CMK (cell line): ENCODE measurements at regions not wholly inside any gene's neighbourhood (a gene's known extent, or its start where the extent isn't known, plus 50 kb on each side); places are given as distances from the start of the nearest gene placed in this dataset.
"Not testable (repeated sequence)": the region's sequence is repeated elsewhere in the genome, so short reads cannot be mapped to it uniquely, and the experiment has no call there.

ENCODE experiments used
- DNase-seq: peaks from one replicate; pipeline ENCODE4 v3.0.0-alpha.2; 2010; ENCODE audit warnings: low read depth

DNA sequence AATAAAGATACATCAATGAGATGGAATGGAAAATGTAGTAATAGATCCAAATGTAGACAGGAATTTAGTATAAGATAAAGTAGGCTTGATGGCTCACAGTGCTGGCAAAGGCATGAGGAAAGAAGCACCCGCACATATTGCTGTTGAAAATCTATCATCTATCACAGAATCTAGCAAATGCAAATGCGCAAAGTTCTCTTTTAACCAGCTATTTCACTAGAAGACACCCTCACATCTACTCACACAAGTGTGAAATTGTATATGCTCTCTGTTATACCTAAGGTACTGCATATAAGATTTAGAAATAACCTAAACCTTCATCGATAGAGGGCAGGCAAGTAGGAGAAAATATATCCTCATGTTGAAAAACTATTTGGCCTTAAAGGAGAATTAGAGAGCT is 756.7 kb upstream of the SEMA6D start:
- no peak for DNase-seq

DNA sequence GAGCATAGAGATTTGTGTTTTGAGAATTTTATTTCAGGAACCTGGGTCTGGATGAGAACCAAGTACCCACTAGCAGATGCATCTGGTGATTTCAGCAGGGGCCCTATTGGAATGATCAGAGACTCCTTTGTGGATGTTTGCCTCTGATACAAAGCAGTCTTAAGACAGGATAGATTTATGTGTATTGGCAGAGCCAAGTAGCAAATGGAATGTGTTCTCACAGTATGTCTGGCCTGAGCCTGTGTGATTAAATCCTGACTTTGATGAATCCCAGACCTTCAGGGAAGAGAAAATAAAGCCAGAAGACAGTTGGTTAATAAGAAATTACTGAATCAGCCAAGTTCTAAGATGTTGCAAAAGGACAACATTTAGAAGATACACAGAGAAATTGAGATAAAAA is 755.5 kb upstream of the SEMA6D start:
- DNase-seq = no peak

DNA sequence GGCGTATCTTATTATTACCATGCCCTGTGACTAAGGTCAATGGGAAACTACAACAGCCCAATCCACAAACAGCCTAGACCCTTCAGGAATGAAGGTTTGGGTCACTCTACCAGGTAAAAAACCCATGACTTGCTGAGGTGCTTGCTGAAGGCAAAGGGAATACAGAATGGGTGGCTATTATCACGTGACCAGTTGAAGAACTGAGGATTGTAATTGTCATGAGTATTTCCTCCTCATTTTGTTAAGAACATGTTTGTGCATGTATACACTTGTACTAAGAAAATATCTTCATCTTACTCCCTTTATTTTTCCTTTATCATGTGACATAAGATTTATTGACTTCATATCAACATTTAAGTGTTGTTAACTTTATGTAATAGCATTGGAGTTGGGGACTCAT is 729.2 kb upstream of the SEMA6D start:
- not testable (repeated sequence) for DNase-seq

DNA sequence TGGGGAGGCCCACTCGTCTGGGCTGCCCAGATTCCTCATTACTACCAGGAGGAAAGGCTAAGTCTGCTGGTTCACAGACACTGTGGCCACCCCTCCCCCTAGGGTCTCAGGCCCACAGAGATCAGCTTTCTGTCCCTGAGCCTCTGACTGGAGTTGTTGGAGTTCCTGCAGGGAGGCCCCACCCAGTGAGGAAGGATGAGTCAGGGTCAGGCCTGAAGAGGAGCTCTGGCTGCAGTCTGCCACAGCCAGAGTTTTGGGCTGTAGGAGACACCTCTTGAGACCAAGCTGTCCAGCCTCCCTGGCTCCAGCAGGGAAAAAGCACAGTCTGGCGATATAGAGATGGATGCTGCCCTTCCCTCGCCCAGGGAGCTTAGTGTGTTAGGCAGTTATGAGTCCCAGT is 720.9 kb upstream of the SEMA6D start:
- no peak for DNase-seq

DNA sequence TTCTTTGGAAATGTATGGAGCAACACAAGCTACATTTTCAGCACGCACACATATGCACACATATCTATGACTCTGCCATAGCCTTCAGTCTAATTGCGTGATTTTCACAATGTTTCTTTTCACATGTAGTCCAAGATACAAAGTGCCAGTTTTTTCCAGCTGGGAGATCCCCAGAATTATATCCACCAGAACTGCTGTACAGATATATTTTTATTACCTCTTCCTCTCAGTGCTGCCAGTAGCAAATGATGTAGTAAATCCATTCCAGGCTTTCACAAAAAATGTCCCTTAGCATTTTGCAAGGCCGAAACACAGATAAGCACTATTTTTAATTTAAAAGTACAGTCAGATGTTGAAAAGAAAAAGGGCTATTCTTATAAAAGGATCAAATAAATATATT is 719.8 kb upstream of the SEMA6D start:
- DNase-seq = no peak

DNA sequence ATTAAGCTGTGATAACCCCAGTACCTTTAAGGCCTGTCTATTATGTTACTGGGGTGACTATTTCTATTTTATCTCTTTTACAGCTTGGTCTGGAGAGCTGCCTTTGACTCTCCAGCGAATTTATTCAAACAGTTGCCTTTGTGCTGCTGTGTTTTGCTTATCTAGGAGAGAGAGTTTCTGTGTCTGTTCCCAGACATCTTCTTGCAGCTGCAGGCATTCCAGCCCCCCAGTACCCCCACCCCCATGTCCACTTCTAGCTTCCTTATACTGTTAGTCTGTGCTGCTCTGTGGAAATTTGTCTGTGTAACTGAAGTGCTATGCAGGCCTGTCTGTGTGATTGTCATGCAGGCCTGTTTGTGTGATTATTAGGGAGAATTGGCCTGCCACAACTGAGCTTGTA is 713.7 kb upstream of the SEMA6D start:
- no peak for DNase-seq

DNA sequence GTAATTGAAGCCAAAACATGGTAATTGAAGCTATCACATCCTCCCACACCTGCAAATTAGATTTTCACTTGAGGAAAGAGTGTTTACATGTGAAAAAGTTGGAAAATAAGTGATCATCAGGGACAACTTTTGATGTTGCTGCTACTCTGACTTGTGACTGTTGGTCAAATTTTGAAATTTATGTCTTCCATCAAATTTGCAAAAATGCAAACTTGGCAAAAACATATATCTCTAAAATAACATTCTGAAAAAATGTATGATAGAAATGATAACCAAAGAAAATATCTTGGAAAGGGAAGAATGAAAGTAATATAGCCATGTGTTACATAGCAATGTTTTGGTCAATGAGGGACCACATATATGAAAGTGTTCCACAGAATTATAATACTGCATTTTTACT is 703.9 kb upstream of the SEMA6D start:
- DNase-seq = no peak

DNA sequence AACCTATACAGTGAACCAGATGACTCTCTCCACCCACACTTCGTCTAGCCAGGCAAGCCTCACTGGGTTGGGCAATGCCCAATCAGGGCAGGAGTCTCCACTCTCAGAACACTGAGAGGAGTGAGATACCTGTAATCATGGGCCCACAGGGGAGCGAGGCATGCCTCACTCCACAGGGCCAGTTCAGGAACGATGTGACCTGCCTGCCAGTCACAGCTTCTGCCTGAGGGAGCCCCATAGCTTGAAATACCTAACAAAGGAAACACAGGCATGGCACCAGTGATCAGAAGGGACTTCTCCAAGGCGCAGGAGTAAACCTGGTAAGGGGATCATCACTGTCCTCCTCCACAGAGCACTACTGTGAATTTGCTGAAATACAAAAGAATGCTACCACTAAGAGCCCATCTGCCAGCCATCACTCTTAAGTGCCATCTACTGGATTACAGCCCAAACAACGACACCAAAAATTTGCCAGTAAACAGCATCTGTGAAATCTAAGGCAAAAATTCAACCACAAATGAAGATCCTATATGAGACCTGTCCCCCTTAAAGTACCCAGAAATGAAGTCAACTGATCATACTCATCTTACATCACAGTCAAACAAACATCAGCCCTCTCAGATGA is 689.9 kb upstream of the SEMA6D start:
- no peak for DNase-seq

DNA sequence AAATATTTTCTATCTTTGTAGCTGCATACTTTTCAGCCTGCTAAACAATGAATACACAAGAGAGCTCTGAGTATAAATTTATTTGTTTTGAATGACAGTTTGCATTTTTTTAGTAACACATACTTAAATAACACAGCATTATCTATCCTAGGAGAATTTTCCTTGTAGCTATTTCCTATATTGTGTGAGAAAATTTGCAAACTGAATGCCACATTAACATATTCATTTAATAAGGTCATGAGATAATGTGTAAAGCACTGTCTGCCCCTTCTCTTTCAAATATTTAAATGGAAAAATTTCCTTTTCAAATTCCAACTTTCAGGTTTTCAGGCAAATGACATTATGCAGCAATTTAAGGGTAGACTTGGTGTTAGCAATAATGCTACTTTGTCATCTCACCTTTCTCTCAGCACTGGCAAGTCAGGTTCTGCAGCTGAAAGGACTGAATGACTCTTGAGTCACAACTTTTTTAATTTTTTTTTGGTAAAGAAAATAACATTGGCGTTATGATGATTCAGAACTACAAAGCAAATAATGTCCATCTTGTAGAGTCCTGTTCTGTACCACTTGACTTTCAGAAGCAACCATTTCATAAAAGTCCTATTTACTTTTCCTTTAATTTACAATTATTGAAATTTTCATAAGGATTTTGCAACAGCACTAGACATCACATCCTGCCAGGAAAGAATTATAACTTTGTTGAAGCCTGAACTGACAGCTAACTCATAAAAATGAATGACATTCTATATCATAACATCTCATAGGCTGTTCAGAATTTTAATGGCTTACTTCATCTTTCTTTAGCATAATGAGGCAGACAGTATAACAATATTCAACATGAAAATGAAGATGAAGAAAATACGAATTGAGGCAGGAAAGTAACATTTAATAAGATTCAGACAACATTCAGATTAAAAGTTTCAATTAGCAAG is 681.6 kb upstream of the SEMA6D start:
- no peak for DNase-seq

DNA sequence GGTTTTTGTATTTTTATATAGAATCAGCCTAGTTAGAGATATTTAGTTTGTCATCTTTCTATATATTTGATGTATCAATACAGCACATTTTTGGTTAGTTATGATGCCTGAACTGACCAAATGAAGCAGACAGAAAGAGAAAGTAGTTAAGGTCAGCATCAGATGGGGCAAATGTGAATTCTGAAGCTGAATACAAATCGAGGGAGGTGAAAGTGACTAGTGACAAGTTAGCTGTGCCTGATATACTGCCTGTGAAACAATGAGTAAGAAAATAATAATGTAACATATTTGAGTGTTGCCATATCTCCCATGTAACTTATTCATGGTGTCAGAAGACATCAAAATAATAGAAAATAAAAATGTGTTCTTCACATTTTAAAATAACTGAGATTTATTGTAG is 680.3 kb upstream of the SEMA6D start:
- DNase-seq = no peak

DNA sequence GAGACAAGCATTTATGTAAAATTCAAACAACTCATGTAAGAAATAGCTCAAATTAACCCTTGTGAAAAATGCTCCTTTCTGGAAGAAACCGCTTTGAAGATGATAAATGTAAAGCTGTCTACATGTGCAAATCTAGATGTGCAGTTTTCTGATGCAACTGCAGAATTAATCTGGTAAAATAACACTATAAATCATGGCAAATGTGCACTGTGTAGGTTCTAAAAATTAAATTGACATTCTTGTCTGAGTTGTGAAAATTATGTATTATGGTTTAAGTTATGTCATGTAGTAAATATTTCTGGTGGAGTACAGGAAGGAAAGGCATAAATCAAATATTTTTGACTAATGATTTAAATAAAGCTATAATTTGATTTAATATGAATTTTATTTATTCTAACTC is 678.1 kb upstream of the SEMA6D start:
- no peak for DNase-seq

DNA sequence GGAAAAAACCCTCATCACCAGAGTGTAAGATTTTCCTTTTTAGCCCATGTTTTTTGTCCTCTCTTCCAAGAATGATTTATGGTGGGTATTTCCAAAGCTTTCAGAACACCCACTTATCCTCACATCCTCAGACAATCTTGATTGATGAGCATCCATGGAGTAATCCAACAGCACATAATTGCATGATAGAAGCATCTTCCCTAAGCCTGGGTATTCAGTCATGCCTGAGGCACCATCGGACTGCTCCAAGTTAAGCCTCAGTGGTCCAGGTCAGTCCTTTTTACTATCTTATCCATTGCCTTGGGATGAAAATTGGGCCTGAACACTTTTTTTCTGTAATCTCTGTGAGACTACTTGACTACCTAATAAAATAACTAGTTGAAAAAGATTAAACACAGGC is 676.0 kb upstream of the SEMA6D start:
- no peak for DNase-seq

DNA sequence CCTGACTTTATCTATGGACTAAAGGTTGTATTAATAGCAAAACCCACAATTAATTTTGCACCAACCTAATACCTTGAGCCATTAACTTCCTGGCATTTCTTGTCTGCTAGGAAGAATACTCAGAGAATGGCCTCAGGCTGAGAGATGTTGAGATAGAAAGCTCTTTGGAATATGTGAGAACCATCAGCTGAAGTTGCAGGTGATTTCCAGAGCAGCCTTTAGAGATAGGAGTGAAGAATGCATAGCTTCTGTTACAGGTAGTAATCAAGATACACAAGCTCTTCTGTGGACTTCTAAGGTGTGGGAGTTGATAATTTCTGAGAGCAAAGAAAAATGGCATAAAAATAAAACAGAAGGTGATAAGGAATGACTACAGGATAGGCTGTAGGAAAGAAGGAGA is 669.3 kb upstream of the SEMA6D start:
- not testable (repeated sequence) for DNase-seq

DNA sequence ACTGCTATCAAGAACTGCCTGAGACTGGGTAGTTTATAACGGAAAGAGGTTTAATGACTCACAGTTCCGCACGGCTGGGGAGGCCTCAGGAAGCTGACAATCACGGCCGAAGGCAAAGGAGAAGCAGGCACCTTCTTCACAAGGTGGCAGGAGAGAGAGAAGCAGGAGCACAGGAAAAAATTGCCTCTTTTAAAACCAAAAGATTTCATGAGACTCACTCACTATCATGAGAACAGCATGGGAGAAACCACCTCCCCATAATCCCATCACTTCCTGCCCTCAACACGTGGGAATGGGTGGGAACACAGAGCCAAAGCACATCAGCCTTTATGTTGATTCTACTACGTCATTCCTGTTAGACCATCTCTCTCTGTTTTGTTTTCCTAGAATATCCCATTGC is 650.9 kb upstream of the SEMA6D start:
- DNase-seq = no peak

DNA sequence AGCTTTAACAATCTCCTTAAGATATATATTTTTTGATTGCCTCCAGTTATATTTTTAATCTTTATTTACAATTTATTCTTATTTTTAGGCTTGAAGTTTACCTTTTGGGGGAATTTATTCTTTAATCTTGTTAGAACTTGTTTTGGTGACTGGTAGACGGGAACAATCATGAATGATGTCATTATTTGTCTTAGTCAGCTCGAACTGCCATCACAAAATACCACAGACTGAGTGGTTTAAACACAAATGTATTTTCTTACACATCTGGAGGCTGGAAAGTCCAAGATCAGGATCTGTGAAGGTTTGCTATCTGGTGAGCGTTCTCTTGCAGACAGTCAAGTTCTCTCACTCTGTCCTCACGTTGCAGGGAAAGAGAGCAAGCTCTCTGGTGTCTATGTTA is 639.5 kb upstream of the SEMA6D start:
- DNase-seq = not testable (repeated sequence)

DNA sequence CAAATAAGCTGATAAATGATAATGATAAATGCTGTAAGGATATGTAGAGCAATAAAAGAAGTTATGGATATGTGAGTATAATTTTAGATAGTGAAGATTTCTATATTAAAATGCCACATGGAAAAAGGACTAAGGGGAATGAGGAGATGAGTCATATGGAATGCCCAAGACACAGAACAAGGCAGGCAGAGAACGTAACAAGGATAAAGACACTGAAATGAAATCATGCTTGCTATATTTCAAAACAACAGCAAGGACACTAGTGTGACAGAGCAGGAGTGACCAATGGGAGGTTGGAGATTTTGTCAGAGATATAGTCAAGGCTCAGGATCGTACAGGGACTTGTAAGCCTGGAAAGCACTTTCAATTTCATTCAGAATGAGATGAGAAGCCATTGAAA is 621.5 kb upstream of the SEMA6D start:
- DNase-seq = no peak

DNA sequence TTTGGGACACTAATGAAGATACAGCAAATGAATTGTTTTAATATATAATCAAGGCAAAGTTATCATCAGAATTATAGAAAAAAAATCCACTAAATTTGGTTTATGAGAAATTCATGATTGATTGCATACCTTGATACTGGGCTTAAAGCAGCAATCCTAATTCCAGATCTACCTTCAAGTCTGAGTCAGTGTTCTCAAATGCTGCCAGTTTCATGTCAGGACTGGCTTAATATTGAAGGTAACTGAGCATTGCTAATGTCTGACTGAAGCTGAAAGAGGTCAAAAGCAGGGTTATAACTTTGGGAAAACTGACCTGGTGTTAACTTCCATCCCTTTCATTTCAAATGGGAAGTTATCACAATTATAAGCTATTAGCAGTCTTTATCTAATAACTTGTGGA is 618.8 kb upstream of the SEMA6D start:
- not testable (repeated sequence) for DNase-seq

DNA sequence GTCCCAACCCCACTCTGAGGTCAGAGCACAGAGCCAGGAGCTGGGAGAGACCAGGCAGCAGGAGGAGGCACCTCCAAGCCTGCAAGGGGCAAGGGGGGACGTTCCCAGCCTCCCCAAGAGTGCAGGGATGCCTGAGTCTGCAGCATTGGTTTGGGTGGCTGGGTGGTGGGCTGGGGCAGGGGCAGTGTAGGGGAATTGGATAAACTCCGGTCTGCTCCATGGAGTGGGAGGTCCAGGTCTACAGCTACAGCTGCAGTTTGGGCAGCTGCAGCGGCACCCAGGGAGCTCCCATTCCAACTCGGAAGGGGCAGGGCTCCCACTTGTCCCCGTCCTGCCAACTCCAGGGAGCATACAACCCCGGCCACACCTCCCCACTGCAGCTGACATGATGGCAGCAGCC is 617.5 kb upstream of the SEMA6D start:
- not testable (repeated sequence) for DNase-seq

DNA sequence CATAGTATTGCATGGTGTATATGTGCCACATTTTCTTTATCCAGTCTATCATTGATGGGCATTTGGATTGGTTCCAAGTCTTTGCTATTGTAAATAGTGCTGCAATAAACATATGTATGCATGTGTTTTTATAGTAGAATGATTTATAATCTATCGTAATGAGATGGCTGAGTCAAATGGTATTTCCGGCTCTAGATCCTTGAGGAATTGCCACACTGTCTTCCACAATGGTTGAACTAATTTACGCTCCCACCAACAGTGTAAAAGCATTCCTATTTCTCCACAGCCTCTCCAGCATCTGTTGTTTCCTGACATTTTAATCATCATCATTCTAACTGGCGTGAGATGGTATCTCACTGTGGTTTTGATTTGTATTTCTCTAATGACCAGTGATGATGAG is 608.5 kb upstream of the SEMA6D start:
- not testable (repeated sequence) for DNase-seq

DNA sequence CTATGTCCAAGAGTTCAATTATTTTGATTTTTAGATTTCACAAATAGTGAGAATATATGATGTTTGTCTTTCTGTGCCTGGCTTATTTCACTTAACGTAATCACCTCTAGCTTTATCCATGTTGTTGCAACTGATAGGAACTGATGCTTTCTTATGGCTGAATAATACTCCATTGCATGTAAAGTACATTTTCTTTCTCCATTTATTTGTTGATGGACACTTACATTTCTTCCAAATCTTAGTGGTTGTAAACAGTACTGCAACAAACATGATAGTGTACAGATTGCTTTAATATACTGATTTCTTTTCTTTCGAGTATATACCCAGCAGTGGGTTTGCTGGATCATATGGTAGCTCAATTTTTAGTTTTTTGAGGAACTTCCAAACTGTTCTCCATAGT is 600.6 kb upstream of the SEMA6D start:
- DNase-seq = no peak

DNA sequence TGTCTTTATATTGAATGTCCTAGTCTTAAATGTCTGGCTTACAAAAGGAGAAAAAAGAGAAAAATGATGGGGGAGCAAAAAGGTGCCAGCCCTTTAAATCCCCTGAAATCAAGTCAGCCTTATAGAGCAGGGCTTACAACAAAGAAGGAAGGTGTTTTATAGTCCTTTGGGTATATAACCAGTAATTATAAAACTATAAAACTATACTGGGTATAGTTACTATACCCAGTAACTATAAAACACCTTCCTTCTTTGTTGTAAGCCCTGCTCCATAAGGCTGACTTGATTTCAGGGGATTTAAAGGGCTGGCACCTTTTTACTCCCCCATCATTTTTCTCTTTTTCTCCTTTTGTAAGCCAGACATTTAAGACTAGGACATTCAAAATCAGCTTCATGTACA is 598.0 kb upstream of the SEMA6D start:
- no peak for DNase-seq

DNA sequence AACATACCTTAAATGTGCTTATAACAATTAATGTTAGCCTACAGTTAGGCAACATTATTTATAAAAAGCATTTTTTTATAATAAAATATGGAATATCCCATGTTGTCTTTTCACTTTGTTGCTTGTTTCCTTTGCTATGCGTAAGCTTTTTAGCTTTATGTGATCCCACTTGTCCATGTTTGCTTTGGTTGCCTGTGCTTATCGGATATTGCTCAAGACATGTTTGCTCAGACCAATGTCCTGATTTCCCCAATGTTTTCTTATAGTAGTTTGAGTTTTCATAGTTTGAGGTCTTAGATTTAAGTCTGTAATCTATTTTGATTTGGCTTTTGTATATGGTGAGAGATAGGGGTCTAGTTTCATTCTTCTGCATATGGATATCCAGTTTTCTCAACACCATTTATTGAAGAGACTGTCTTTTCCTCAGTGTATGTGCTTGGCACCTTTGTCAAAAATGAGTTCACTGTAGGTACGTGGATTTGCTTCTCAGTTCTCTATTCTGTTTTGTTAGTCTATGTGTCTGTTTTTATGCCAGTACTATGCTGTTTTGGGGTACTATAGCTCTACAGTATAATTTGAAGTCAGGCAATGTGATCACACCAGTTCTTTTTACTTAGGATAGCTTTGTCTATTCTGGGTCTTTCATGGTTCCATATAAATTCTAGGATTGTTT is 592.7 kb upstream of the SEMA6D start:
- no peak for DNase-seq

DNA sequence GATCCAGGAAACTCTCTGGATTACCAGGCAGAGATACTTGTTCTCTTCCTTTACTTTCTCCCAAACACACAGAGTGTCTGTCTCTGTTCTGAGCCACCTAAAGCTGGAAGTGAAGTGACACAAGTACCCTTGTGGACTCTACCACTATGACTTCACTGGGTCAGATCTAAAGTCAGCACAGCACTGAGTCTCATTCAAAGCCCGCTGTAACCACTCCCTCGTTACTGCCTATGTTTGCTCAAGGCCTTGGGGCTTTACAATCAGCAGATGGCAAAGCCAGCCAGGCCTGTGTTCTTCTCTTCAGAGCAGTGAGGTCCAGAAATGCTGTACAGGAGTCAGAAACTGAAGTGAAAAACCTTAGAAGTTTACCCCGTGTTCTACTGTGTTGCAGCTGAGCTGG is 588.3 kb upstream of the SEMA6D start:
- DNase-seq = no peak
